Endothelial cell of umbilical vein (primary cell): ENCODE measurements at regions not wholly inside any gene's neighbourhood (a gene's known extent, or its start where the extent isn't known, plus 50 kb on each side); places are given as distances from the start of the nearest gene placed in this dataset.

Experiments used
- BruUV-seq: library from RNA; stranded (reverse); fragments of 400-500 nt; replicated peaks from 2 replicates; lab custom pipeline; 2021; lab: Mats Ljungman, UMichigan
- CTCF ChIA-PET: fragments of 300-600, 350-600 bp; sonication (Branson Sonifier 250); formaldehyde crosslinking; loops from one replicate; lab custom pipeline; 2021; ENCODE audit warnings: antibody characterized with exemption, inconsistent platforms; lab: Charles Lee
- POLR2A ChIA-PET: fragments of 300-600, 350-600 bp; sonication (Branson Sonifier 250); formaldehyde crosslinking; loops from one replicate; lab custom pipeline; 2021; ENCODE audit warnings: antibody characterized with exemption, inconsistent platforms; lab: Charles Lee
- DNase-seq: peaks from one replicate; pipeline ENCODE4 v3.0.0-alpha.2; 2011; ENCODE audit warnings: low read depth, low spot score
- FAIRE-seq: peaks from 2 replicates; lab custom pipeline; 2011; peaks lifted over from hg19 to GRCh38; lab: Jason Lieb, UNC
- H2AFZ ChIP-seq: 2 replicates; pipeline ENCODE4 v1.6.0; 2012; ENCODE audit warnings: low read depth, low read length, control low read depth, inconsistent platforms
- H3K27ac ChIP-seq: 2 replicates; pipeline ENCODE4 v1.5.1; 2011; ENCODE audit warnings: low read depth, mild to moderate bottlenecking, control low read depth, low read length, moderate library complexity; ENCODE audit not compliant: insufficient read depth
- H3K27me3 ChIP-seq, 2 experiments: 2 replicates each; pipeline versions ENCODE4 v1.6.0 to v1.6.1; 2011; ENCODE audit warnings: low read length in 2 of 2, mixed read lengths in 1 of 2; ENCODE audit not compliant: control insufficient read depth in 2 of 2, insufficient read depth in 2 of 2
- H3K36me3 ChIP-seq, 2 experiments: 2 replicates in 1 of 2; 3 replicates in 1 of 2; pipeline ENCODE4 v1.5.1; 2011; ENCODE audit warnings: low read length in 2 of 2, mild to moderate bottlenecking in 1 of 2, moderate library complexity in 1 of 2; ENCODE audit not compliant: control insufficient read depth in 2 of 2, insufficient read depth in 2 of 2; ENCODE audit errors: extremely low read depth in 1 of 2
- H3K4me1 ChIP-seq: 3 replicates; pipeline ENCODE4 v1.5.1; 2011; ENCODE audit warnings: mild to moderate bottlenecking, low read length; ENCODE audit not compliant: control insufficient read depth, insufficient read depth; ENCODE audit errors: extremely low read depth
- H3K4me2 ChIP-seq: 2 replicates; pipeline ENCODE4 v1.6.1; 2011; ENCODE audit warnings: low read length, control low read depth, mixed read lengths; ENCODE audit not compliant: insufficient read depth
- H3K4me3 ChIP-seq, 3 experiments: fragments of 200-600 bp in 1 of 3; sonication (generic), shearing (Covaris generic) in 1 of 3; replicated peaks in 1 of 3; 2 replicates each; pipeline ENCODE4 v1.5.1; 2011 to 2016; ENCODE audit warnings: control low read depth in 3 of 3, low read length in 3 of 3, mild to moderate bottlenecking in 2 of 3, inconsistent platforms in 1 of 3, low read depth in 1 of 3, moderate library complexity in 1 of 3; ENCODE audit not compliant: insufficient read depth in 1 of 3
- H3K79me2 ChIP-seq: 2 replicates; pipeline ENCODE4 v1.6.0; 2012; ENCODE audit warnings: low read length, inconsistent platforms; ENCODE audit not compliant: control insufficient read depth, insufficient read depth
- H3K9ac ChIP-seq: replicated peaks from 2 replicates; pipeline ENCODE3; 2011; ENCODE audit warnings: low read length, control low read depth; ENCODE audit not compliant: insufficient read depth; ENCODE audit errors: extremely low read depth
- H3K9me1 ChIP-seq: replicated peaks from 3 replicates; pipeline ENCODE4 v1.6.0; 2011; ENCODE audit warnings: mild to moderate bottlenecking, low read length; ENCODE audit not compliant: control insufficient read depth, insufficient read depth; ENCODE audit errors: extremely low read depth
- H3K9me3 ChIP-seq: replicated peaks from 2 replicates; pipeline ENCODE4 v1.5.1; 2012; ENCODE audit warnings: low read length, inconsistent platforms; ENCODE audit not compliant: control insufficient read depth, insufficient read depth
- H4K20me1 ChIP-seq: replicated peaks from 2 replicates; pipeline ENCODE3; 2011; ENCODE audit warnings: mild to moderate bottlenecking, low read length; ENCODE audit not compliant: control insufficient read depth, insufficient read depth; ENCODE audit errors: extremely low read depth
- EZH2 ChIP-seq: IDR thresholded peaks from 2 replicates; pipeline ENCODE4 v1.6.1; 2012; ENCODE audit warnings: borderline replicate concordance, low read depth, mild to moderate bottlenecking, moderate library complexity, low read length, inconsistent platforms; ENCODE audit not compliant: severe bottlenecking
- FOS ChIP-seq: IDR thresholded peaks from 2 replicates; pipeline ENCODE4 v1.6.1; 2011; ENCODE audit warnings: mild to moderate bottlenecking, low read length, moderate library complexity, borderline replicate concordance; ENCODE audit not compliant: insufficient read depth
- GATA2 ChIP-seq: IDR thresholded peaks from 2 replicates; pipeline ENCODE4 v1.7.0; 2011; ENCODE audit warnings: low read depth, mild to moderate bottlenecking, moderate library complexity, mixed read lengths, low read length; ENCODE audit not compliant: insufficient read length, insufficient read depth
- JUN ChIP-seq: IDR thresholded peaks from 2 replicates; pipeline ENCODE4 v1.6.1; 2011; ENCODE audit warnings: borderline replicate concordance, low read depth; ENCODE audit not compliant: insufficient read length, insufficient read depth
- MYC ChIP-seq: IDR thresholded peaks from one replicate; pipeline ENCODE4 v1.6.1; 2011; ENCODE audit warnings: mild to moderate bottlenecking, low read depth, low read length
- POLR2A ChIP-seq: IDR thresholded peaks from 2 replicates; pipeline ENCODE4 v1.6.1; 2012; ENCODE audit warnings: low read depth, mild to moderate bottlenecking, control low read depth, low read length
- POLR2AphosphoS5 ChIP-seq: IDR thresholded peaks from 2 replicates; pipeline ENCODE4 v1.6.1; 2012; ENCODE audit warnings: low read depth, mild to moderate bottlenecking, control low read depth, low read length, moderate library complexity; ENCODE audit not compliant: insufficient read depth
- dilution Hi-C: fragments of 300-500 bp; cut with MboI; formaldehyde crosslinking; loops from one replicate; pipeline ENCODE4 v1.15.0; 2019; ENCODE audit warnings: low sequenced_read_pairs; ENCODE audit not compliant: extremely low pct_ligation_motif_present
- intact Hi-C: fragments of 100-400 bp; cut with micrococcal nuclease; formaldehyde crosslinking; loops from one replicate; pipeline ENCODE4 v1.10.0; 2022
- TF ChIP-seq, protein P1 (sequence below): IDR thresholded peaks from 2 replicates; pipeline ENCODE4 v1.6.1; 2011; ENCODE audit not compliant: insufficient read depth, insufficient read length
- TF ChIP-seq, protein P2 (sequence below), 2 donors: IDR thresholded peaks; 1 replicate in 1 of 2; 2 replicates in 1 of 2; pipeline ENCODE4 v1.5.1; 2011; ENCODE audit warnings: low read length in 2 of 2, mild to moderate bottlenecking in 2 of 2, moderate library complexity in 2 of 2, control low read depth in 1 of 2, inconsistent platforms in 1 of 2, low read depth in 1 of 2; ENCODE audit not compliant: insufficient read depth in 1 of 2; ENCODE audit errors: extremely low read depth in 1 of 2

DNA sequence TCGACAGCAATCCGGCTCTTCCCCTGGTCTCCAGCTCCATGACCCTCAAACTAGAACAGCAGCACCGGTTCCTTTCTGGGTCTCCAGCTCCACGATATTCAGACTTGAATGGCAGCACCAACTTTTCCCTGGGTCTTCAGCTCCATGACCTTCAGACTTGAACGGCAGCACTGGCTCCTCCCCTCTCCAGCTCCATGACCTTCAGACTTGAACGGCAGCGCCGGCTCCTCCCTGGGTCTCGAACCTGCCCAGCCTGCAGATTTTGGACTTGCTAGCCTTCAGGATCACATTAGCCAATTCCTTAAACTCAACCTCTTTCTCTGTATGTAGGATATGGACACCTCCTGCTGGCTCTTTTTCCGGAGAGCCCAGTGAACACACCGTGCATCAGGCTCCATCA, 350.9 kb downstream of the PREX1 start:
- no peak for DNase-seq
- no TSS peak for BruUV-seq
- no peaks in the 10 kb centered on the region for H3K27me3 ChIP-seq
- no peak overlapping the region for H3K4me3 ChIP-seq
- H3K79me2 ChIP-seq, result no peaks in the 10 kb centered on the region
- TF ChIP-seq MYC (no peak), EZH2 (no peak), FOS (no peak)
- TF ChIP-seq, protein P1, sequence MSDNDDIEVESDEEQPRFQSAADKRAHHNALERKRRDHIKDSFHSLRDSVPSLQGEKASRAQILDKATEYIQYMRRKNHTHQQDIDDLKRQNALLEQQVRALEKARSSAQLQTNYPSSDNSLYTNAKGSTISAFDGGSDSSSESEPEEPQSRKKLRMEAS, result no peak
- H3K9me3 ChIP-seq, result no peaks in the 10 kb centered on the region
- no peaks in the 10 kb centered on the region for H3K4me1 ChIP-seq
- no peak overlapping the region for H3K9ac ChIP-seq
- H3K36me3 ChIP-seq, result no peaks in the 10 kb centered on the region
- no peak overlapping the region for H2AFZ ChIP-seq
- no peaks in the 10 kb centered on the region for H3K9me1 ChIP-seq
- no peak overlapping the region for H3K27ac ChIP-seq
- intact Hi-C loops, result no loop called here
- H3K4me2 ChIP-seq, result no peak overlapping the region
- dilution Hi-C loops, result no loop called here
- FAIRE-seq, result no peak
- H4K20me1 ChIP-seq, result no peaks in the 10 kb centered on the region
- CTCF ChIA-PET, result interaction anchor here (0.9 to 1.6 kb wide), 4 partner anchors 12 to 143 kb away, joined by 3 read pairs; no protein-coding TSS in a partner anchor
- POLR2A ChIA-PET, result no interaction called here

DNA sequence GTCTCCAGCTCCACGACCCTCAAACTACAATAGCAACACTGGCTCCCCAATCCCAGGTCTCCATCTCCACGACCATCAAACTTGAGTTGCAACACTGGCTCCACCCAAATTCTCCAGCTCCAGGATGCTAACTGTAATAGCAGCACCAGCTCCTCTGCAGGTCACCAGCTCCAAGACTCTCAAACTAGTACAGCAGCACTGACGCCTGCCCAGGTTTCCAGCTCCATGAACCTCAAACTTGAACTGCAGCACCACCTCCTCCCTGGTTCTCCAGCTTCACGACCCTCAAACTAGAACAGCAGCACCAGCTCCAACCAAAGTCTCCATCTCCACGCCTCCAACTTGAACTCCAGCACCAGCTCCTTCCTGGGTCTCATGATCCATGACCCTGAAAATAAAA, 353.8 kb downstream of the PREX1 start:
- intact Hi-C loops, result no loop called here
- CTCF ChIA-PET, result interaction anchor here (2.0 kb wide), 1 partner anchor 146 kb away, joined by 5 read pairs; no protein-coding TSS in a partner anchor
- no peak overlapping the region for H3K9ac ChIP-seq
- no TSS peak for BruUV-seq
- no peak overlapping the region for H3K4me2 ChIP-seq
- no peaks in the 10 kb centered on the region for H3K4me1 ChIP-seq
- H3K36me3 ChIP-seq, result no peaks in the 10 kb centered on the region
- no peak overlapping the region for H3K27ac ChIP-seq
- FAIRE-seq, result no peak
- no peak for DNase-seq
- H3K9me3 ChIP-seq, result no peaks in the 10 kb centered on the region
- H3K4me3 ChIP-seq, result no peak overlapping the region
- no peak for TF ChIP-seq MYC
- no peak for TF ChIP-seq GATA2
- TF ChIP-seq, protein P1, result no peak
- no peak for TF ChIP-seq JUN
- no peak for TF ChIP-seq POLR2A
- TF ChIP-seq EZH2, result no peak
- TF ChIP-seq, protein P2, sequence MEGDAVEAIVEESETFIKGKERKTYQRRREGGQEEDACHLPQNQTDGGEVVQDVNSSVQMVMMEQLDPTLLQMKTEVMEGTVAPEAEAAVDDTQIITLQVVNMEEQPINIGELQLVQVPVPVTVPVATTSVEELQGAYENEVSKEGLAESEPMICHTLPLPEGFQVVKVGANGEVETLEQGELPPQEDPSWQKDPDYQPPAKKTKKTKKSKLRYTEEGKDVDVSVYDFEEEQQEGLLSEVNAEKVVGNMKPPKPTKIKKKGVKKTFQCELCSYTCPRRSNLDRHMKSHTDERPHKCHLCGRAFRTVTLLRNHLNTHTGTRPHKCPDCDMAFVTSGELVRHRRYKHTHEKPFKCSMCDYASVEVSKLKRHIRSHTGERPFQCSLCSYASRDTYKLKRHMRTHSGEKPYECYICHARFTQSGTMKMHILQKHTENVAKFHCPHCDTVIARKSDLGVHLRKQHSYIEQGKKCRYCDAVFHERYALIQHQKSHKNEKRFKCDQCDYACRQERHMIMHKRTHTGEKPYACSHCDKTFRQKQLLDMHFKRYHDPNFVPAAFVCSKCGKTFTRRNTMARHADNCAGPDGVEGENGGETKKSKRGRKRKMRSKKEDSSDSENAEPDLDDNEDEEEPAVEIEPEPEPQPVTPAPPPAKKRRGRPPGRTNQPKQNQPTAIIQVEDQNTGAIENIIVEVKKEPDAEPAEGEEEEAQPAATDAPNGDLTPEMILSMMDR (IDR thresholded peaks at IDR 0.05; ENCODE audit: extremely low read depth in 1 of 2, insufficient read depth in 1 of 2, low read depth in 1 of 2, low read length in 2 of 2), result no peak
- TF ChIP-seq FOS, result no peak
- TF ChIP-seq POLR2AphosphoS5, result no peak
- no peaks in the 10 kb centered on the region for H3K27me3 ChIP-seq
- no peaks in the 10 kb centered on the region for H3K79me2 ChIP-seq
- dilution Hi-C loops, result no loop called here
- H2AFZ ChIP-seq, result no peak overlapping the region
- H4K20me1 ChIP-seq, result no peaks in the 10 kb centered on the region
- no peaks in the 10 kb centered on the region for H3K9me1 ChIP-seq
- POLR2A ChIA-PET, result no interaction called here
